Hepatocyte (in vitro differentiated cells): ENCODE measurements at regions not wholly inside any gene's neighbourhood (a gene's known extent, or its start where the extent isn't known, plus 50 kb on each side); places are given as distances from the start of the nearest gene placed in this dataset.

ENCODE experiments used
- CTCF ChIP-seq: fragments of 200-600 bp; sonication (generic); IDR thresholded peaks from 2 replicates; pipeline ENCODE4 v1.5.1; 2016; ENCODE audit warnings: antibody characterized with exemption, mild to moderate bottlenecking; ENCODE audit not compliant: poor library complexity
- EZH2 ChIP-seq: fragments of 200-600 bp; sonication (generic); IDR thresholded peaks from 2 replicates; pipeline ENCODE4 v1.6.1; 2016; ENCODE audit warnings: antibody characterized with exemption, mild to moderate bottlenecking, borderline replicate concordance
- EZH2phosphoT487 ChIP-seq: fragments of 200-600 bp; sonication (generic); IDR thresholded peaks from one replicate; pipeline ENCODE4 v1.6.1; 2018; ENCODE audit warnings: antibody characterized with exemption, mild to moderate bottlenecking, low read depth, moderate library complexity; ENCODE audit not compliant: unreplicated experiment, severe bottlenecking

GRCh38 chr14:48289701-48290100 lies 614.3 kb upstream of the MDGA2 start:
- TF ChIP-seq CTCF (no peak), EZH2 (no peak), EZH2phosphoT487 (no peak)
